H4 (cell line): ENCODE measurements at regions not wholly inside any gene's neighbourhood (a gene's known extent, or its start where the extent isn't known, plus 50 kb on each side); places are given as distances from the start of the nearest gene placed in this dataset.

ENCODE experiments used
- DNase-seq: peaks from one replicate; pipeline ENCODE4 v3.0.0-alpha.2; 2015; ENCODE audit warnings: low spot score

DNA sequence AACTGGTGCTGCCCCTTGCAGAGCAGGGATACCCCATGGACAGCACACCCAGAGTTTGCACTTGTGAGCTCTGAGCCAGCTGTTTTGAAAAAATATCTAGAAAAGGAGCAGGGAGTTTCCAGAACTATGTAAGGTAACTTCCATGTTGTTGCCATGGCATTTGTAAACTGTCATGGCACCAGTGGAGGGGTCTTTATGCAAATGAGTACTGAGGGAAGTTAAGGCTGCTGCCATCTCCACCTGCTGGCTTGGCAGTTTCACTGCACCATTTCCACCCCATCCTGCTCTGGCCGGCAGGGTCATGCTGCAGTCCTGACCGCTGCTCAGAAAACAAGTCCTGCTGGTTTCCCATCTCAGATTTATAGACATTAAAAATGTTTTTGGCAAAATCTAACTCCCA lies 52.3 kb upstream of the SNTG2 start:
- DNase-seq: no peak

DNA sequence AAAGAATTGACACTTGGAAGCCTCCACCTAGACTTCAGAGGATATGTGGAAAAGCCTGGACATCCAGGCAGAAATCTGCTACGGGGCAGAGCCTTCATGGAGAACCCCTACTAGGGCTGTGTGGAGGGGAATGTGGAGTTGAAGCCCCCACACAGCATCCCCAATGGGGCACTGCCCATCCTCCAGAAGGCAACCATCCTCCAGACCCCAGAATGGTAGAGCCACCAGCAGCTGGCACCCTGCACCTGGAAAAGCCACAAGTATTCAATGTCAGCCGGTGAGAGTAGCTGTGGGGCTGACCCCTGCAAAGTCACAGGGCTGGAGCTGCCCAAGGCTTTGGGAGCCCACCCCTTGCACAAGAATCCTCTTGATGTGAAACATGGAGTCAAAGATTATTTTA lies 53.6 kb upstream of the SNTG2 start:
- DNase-seq: no peak

DNA sequence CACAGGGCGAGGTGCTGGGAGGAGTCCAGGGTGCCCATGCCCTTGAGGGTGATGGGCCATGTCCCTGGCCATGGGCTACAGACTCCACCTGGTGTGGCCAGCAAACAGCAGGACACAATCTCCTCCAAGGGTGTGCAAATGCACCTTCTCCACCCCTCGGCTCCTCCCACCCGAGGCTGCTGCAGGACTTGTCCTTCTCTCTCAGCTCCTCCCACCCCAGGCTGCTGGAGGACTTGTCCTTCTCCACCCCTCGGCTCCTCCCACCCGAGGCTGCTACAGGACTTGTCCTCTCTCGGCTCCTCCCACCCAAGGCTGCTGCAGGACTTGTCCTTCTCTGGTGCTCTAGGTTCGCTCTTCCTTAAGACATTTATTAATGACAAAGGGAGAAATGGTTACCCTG lies 57.3 kb upstream of the SNTG2 start:
- peak; percentile 10 for DNase-seq

DNA sequence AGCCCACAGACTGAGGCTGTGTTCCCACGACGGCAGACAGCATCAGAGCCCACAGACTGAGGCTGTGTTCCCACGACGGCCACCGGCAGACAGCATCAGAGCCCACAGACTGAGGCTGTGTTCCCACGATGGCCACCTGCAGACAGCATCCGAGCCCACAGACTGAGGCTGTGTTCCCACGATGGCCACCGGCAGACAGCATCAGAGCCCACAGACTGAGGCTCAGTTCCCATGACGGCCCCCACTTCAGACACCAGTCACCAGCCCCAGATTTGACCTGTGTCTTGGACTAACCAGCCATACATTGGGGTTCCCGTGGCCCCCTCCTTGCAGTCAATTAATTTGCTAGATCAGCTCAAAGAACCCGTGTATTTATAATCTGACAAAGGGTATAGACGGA lies 57.8 kb upstream of the SNTG2 start:
- DNase-seq: no peak

DNA sequence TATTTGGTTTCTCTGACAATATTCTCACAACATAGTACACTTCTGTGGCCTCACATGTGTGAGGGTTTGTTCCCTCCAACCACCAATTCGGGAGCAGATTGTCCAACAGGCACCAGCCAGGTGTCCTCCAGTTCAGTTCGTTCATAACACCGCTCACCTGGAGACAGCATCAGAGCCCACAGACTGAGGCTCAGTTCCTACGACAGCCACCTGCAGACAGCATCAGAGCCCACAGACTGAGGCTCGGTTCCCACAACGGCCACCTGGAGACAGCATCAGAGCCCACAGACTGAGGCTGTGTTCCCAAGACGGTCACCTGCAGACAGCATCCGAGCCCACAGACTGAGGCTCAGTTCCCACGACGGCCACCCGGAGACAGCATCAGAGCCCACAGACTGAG lies 58.2 kb upstream of the SNTG2 start:
- DNase-seq: no peak

DNA sequence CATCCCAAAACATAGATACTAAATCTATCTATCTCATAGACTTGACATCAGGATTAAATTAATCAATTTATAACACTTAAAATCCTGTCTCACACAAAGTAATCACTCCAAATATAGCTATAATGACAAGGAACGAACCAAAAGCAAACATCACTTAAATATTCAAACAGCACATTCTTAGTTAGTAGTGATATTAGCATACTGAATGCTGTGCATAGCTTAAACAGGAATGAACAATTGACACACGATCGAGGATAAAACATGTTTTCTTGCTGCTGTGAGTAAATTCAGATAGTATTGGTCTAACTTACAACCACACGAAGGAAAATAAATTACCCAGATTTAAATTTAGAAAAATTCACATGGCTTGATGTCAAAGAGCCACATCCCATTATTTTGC lies 58.9 kb upstream of the SNTG2 start:
- no peak for DNase-seq

DNA sequence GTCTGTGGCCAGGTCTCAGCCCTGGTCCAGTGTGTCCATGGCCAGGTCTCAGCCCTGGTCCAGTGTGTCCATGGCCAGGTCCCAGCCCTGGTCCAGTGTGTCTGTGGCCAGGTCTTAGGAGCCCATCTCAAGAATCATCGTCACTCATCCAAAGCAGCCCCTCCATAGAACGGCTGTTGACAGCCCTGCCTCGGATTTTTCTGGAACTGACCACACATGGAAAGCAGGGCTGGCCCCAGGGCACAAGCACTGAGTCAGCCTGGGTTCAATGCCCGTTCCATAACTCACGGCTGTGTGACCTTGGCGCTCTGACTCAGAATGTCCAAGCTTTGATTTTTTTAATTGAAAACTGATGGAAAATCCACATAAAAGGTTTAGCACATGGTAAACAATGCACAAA lies 59.9 kb upstream of the SNTG2 start:
- no peak for DNase-seq

DNA sequence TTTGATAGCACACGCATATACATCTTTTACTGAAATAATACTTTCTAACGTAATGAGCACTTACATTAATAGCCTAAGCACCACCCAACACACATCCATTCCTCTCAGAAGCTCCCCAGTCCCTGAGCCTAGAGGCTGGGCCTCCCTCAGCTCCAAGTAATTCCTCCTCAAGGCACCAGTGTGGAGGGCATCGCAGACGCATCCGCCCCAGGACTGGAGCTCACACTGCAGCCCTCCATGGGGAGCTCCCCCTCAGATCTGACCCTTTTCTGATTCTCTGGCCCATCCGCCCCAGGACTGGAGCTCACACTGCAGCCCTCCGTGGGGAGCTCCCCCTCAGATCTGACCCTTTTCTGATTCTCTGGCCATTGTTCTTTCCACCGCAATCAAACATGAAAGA lies 60.4 kb upstream of the SNTG2 start:
- DNase-seq: no peak

DNA sequence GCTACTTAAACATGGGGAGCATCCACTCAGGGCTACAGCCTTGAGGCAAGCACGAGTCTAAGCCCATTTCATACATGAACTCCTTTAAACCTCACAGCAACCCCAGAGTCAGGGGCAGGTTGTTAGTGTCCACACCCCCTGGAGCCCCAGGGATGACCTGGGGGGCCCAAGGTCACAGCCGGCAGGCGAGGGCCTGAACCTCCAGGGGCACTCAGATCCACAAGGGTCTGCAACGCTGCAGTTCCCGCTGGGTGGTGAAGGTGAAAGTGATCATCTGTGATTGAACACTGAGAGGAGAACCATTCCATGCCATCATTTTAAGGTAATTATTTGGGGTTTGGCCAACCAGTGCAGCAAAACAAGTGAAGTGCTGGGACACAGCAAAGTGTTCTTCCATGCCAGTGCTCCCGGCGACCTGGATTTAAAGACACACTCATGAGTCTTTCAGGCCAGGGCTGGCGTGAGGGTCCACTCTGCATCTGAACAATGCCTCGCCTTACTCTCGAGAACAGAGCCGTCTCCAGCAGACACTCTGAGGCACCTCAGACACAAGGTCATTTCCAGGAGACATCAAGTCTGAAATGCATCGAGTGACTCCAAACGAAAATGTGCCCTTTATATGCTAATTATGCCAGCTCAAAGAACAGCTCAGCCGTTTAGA lies 61.6 kb upstream of the SNTG2 start:
- no peak for DNase-seq

DNA sequence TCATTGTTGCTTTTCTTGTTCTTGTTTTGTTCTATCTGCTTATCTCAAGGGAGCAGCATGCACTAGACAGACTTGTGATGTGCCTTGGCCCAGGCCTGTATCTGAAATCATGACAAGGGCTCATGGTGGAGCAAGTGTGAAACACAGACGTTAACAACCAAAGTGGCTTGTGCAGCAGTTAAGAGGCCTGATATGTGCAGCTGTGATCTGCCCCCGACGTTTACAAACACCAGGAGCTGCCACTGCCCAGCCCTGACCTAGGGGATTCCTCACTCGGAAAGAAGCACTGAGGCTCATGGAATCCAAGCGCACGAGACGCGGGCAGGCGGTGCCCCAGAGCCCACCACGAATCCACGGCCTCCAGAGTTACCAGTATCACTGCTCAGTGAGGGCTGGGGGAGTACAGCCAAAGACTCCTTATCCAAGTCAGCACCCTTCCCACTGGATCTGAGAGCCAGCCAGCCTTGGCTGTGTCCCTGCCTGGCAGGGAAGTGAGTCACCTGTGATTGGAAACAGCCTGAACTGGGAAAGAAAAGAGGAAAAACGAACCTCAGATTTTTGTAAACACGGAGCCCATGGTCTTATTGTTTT lies 62.3 kb upstream of the SNTG2 start:
- no peak for DNase-seq

DNA sequence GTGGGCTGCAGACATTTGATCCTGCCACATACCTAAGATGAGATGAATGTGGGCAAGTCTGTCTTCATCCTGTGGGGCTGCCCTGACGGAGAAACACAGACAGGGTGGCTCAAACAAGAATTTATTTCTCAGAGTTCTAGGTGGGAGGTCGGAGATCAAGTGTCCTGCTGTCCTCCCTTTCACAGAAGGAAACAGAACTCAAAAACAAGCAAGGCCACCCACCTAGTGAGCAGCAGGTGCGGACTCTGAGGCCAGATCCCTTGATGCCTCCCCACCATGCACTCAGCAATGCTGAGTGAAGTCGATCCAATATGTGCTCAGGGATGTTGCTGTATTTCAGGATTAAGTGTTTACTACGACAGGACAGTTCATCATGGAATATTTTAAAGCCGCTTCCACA lies 63.0 kb upstream of the SNTG2 start:
- no peak for DNase-seq

DNA sequence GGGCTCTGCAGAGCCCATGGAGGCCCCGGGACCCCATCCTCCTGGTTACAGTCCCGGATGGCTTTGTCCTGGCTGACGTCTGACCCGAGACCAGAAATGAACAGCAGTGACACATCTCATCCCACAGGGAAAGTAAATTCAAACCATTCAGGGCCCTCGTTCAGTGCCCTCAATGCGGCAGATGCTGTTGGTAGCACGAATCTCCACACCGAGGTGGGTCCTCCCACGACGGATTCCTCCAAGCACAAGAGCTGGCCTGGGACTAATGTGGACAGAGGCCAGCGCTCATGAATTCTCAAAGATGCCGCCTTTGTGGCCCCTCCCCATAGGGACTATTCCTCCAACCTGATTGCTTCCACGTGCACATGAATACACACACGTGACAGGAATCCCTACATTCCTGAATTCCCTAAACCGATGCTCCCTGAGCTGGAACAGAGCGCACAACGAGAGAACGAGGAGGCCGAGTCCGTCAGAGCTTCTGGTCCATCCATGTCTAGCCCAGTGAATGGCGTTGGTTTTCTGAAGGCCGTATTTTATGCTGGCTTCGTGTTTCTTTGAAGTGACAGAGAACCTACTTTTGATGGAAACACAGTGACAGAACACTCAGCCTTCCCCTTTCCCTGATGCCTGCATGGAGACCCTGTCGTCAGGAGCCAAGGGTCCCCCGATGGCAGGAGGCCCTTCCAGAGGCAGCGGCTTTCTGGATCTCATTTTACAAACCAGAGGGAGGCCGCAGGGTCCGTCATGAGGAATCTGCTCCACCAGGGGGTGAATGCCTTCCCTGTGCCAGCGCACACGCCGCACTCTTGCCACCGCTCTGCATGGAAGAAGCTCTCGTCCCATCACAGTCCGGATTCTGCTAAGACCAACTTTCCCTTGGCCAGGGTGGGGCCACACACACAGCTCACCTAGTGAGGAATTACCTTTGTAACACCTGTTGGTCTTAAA lies 64.3 kb upstream of the SNTG2 start:
- no peak for DNase-seq

DNA sequence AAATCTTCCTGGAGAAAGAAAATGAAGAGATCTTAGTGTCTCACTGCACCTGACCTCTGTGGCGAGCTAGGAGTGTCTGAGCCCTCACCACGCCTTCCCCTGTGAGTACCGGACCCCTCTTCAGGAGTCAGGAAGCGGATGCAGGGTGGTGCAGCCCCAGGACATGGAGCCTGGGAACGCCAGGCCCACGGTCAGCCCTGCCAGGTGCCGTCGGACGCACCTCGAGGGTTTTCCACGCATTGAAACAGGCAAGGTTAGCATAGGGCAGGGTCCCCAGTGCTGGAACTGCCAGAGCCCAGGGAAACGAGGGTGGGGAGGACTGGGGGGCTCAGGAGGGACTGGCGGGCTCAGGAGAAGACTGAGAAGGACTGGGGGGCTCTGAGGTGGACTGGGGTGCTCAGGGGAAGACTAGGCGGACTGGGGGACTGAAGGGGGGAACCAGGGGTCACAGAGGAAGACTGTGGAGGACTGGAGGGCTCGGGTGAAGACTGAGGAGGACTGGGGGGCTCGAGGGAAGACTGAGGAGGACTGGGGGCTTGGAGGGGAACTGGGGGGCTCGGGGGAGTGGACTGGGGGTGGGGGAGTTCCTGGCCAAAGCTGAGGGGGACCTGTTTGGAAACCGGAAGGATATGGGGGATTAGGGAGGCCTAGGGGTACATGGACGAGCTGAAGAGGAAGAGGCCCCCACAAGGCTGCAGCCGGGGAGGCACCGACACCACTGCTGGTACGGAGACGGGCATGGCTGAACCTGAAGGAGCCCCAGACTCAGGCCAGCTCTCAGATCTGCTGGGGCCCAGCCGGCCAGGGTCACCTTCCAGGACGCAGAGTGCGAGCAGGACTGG lies 65.2 kb upstream of the SNTG2 start:
- DNase-seq: no peak

DNA sequence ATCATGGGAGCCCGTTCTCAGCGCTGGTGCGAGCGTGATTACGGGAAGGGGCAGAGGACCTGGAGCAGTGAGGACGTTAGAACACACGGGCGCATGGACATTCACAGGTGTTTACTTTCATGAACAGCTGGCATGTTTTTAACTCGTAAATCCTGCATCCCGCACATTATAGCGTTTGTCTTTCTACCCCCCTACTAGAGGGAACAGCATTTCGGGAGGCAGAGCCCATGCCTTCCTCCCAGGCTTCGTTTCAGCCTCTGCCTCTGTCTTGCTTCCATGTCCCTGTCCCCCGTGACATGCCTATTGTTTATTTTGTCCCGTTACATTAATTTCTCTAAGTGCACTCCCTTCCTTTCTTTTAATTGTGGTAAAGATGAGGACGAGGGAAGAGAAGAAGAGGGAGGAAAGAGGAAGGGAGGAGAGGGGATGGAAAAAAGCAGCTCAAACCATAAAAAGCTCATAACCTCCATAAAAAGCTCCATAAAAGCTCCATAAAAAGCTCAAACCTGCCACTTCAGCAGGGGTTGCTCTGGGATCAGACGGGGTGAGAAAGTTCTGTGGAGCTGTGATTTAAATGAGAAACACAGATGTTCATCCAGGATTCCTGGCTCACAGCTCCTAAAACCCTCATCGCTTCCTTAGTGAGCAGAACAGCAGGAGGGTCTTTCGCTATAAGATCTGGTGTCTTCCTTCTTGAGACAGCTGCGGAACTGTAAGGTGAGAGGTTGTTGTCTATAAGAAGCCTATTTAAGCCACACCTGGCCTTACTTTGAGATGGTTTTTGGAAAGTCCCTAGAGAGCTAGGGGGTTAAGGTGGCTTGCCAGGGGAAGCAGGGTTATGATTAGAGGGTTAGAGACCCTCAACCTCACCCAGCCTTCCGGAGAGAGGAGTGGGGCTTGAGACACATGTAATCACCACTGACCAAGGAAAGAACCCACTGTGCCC lies 66.6 kb upstream of the SNTG2 start:
- DNase-seq: no peak

DNA sequence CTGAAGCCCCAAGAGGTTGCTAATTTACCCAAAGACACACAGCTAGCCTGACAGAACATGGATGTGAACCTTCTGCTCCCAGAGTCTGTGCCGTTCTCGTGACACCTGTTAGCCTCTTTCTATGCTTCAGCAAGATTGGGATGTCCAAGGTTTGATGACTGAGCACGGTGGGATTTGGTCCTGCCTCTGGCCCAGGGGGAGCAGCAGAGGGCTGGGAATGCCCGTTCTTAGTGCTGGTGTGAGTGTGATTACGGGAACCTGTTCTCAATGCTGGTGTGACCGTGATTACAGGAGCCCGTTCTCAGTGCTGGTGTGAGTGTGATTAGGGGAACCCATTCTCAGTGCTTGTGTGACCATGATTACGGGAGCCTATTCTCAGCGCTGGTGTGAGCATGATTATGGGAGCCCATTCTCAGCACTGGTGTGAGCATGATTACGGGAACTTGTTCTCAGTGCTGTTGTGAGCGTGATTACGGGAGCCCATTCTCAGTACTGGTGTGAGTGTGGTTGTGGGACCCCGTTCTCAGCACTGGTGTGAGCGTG lies 67.3 kb upstream of the SNTG2 start:
- DNase-seq: no peak

DNA sequence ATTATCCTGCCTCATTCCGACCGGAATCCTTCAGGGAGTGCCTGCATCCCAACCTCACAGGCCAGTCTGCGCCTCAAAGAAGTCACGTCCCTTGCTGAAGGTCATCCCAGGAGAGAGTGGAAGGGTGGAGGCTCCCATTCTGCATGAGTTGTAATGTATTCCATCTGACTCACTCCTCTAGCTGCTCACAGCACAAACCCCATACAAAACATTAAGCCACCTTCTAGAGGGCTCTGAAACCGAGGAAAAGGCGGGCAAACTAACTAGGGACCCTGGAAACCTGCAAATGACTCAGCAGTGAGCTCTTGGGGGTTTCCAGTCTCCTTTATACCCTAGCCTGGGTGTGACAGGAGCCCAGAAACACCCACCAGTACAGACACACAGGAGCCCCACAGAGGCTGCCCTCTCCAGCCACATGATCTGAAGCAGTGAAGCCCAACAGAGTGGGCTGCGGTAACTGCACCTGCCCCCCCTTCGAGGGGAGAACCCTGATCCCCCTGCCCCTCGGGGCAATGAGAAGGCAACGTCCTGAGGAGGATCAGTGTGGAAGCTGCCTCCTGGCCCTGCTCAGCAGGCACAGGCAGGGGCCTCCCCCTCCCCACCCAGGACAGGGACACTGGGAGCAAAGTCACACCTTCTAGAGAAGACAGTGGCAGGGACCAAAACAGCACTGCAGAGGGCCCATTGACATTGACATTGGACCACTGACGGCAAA lies 69.3 kb upstream of the SNTG2 start:
- DNase-seq: no peak

DNA sequence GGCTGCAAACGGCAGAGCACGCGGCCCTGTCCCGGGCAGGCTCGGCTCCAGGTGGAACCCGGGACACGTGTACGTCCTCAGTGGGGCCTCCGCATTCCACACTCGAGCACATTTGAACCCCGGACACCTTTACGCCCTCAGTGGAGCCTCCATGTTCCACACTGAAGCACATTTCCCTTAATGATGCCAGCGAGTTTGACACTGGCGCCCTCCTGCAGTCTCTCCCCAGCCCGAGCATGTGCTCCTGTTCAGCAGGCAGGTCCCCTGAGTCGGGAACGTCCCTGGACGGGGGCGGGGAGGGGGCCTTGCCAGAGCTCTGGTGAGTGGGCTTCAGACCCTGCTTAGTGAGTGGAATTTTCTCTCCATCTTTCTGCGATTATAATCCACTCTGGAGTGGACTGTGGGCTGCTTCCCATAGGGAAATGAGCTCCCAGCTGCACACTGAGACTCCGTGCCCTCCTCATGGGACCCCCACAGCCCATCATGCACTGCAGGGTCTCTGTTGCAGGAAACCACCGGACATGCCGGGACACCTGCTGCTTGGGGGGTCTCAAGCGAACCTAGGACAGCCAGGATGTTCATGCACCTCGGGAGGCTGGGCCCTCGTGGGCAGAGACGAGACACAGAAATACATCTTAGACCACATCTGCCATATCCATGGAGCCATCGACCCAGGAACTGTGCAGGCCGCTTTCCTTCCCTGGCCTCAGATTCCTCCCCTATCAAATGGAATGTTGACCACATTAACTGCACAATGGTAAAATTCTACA lies 70.3 kb upstream of the SNTG2 start:
- no peak for DNase-seq

DNA sequence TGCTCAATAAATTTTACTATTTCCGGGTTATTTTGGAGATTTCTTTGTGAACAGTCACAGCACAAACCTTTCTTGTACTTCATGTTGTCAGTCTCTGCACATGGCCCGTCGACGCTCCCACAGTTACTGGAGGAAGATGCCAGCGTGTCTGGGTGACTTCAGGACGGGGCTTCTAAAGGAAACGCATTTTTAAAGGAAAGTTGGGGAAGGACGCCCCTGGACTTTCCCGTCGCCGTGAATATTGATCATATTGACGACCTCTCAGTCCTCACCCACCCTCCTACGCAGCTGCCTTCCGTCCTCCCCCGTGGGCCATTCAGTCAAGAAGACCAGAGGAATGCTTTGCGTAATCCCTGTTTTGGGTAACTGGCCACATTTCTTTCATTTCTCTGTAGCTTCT lies 71.1 kb upstream of the SNTG2 start:
- DNase-seq: no peak

DNA sequence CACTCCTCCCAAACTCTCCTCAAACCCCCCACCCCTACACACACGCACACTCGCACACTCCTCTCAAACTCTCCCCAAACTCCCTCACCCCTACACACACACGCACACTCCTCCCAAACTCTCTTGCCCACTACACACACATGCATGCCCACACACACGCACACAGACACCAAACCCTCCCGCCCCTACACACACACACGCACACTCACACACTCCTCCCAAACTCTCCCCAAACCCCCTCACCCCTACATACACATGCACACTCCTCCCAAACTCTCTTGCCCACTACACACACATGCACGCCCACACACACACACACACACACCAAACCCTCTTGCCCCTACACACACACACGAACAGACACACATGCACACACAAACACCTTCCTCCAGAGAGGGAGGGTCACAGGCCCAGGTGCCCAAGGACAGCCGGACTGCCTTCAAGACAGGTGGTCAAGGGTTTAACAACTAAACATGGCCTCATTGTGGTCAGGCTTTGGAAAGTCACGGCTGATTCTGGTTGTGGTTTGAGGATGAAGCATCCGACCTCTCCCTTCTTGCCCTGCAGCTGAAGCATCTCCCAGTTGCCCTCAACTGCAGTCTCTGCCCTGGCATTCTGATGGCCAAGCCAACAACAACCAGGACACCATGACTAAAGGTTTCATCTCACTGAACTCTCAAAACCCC lies 72.3 kb upstream of the SNTG2 start:
- DNase-seq: no peak
